COLO668 (cell line): ENCODE measurements at regions not wholly inside any gene's neighbourhood (a gene's known extent, or its start where the extent isn't known, plus 50 kb on each side); places are given as distances from the start of the nearest gene placed in this dataset.
"Not testable (repeated sequence)": the region's sequence is repeated elsewhere in the genome, so short reads cannot be mapped to it uniquely, and the experiment has no call there.

Experiments
- DNase-seq: peaks from one replicate; lab custom pipeline; 2025; ENCODE audit not compliant: unreplicated experiment; lab: John Stamatoyannopoulos, UW

DNA sequence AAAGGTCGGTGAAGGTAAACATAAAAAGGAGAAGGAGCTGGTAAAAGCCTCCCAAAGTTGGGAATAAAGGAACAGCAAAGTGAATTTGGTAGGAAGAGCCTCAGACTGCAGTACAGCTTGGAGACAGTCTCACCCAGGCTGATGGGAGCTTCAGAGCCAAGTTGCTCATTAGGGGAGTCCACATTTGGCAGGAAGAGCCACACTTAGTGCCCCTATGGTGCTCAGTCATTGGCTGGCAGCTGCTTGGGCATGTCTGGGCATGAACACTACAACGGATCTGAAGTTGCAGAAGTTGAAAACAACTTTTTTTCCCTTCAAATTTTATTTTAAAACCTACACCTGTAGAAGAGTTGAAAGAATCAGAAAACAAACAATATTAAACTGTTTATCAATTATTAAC lies 2497.3 kb downstream of the ARAP2 start:
- DNase-seq: no peak

DNA sequence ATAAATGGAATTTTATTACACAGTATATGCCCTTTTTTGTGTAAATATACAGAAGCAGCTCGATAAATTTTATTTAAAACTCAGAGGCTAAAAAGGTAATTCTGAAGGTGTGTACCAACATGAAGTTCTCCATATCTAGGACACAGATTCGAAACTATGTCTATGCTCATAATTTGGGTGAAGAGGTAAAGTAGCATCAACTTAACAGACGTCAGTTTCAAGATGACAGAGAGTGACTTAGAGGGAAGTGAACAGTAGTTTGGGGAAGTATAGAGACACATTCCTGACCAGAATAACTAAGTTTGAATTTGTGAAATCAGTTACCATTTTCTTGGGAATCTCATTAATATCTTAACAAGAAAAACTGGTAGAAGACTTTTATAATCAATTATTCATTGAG lies 2493.3 kb downstream of the ARAP2 start:
- no peak for DNase-seq

DNA sequence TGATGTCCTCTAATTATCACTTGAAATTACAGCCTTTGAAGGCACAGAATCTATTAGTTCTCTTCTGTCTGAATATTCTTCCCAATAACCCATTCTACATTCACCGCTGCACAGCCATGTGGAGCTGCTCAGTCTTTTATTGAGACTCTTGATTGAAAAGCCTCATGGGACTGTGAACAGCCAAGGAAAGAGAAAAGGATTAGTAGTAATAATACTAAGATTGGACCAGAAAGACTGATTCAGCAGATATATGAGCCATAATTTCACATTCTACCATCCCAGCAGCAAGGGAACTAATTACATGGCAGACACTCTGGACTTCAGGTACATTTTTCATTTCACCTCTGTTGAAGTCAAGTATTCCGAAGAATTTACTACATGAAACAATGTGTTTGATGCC lies 2471.7 kb downstream of the ARAP2 start:
- DNase-seq: no peak

DNA sequence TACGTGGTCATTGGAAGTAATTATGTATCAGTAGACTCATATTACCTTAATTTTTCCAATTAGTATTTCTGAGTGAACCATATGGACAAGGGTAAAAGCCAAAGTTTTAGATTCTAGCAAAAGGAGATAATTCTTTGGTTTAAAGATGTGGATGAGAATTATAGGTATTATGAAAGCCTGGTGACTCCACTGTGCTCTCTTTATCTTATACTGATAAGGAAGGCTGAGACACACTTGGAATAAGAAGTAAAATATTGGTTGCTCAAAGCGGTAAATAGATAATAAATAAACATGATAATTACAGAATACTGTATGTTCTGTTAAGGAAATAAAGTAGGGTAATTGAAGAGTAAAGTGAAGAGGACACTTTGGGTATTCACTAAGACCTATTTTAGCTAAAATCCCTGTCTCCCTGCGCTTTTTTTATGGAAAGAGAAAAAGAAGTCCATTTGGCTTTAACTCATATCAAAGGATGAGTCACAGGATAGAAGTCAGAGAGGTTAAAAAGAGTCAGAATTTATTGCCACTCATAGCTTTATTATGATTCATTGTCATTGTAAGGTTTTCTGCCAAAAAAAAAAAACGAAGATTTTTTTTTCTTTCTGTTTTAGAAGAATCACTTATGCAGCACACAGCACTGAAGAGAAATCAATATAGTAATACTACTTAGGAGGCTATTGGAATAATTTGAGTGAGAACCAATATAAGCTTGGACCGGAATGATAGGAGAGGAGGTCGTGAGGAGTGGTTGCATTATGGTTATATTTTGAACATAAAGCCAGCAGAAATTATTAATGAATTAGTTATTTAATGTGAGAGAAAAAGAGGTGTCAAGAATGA lies 2463.1 kb downstream of the ARAP2 start:
- DNase-seq: no peak

DNA sequence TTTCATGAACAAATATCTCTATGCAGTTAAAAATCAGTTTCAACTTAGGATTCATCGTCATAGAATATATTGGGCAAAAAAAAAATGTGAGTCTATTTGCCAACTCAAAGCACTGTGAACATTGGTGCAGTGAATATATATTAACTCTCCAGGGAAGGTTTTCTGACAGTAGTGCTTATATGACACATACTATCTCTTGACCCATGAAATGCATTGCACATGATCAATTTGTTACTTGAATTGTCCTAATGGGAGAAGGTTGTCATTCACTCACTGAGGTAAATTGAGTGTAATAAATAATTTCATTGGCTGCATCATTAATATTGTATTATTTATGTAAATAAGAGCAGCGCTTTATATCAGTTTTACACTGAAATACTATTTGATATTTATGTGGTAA lies 2458.5 kb downstream of the ARAP2 start:
- no peak for DNase-seq

DNA sequence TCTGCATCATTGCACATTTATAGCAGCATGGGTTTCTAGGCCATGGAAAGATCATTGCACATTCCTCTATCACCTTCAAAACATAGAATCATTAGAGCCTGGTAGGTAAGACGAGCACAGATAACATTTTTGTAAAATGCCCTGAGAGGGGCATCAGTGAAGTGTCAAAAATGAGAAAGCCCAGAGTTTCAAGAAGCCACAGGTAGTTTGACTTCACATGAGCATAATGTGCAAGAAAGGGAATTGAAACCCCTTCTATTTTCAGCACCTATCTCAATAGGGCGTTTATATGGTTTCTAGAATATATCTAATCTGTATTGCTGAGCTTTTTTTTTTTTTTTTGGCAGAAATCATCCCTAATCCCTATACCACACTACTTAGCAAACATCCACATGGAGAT lies 2441.7 kb downstream of the ARAP2 start:
- no peak for DNase-seq

DNA sequence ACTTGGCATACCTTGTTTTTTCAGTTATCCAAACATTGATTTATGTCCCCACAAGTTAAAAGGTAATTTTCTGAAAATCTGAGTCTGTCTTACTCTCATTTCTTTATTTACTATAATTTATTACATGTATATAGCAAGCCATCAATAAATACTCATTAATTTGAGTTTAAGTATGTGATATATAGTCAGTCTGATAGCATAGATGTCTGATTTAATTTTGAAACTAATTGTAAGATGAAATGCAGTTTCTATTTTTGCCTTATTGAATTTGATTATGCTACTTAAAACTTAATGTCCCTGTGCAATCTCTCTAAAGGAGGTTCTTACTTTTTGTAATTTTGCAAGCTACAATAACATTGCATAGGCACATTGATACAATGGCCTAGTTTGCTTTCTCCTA lies 2418.6 kb downstream of the ARAP2 start:
- no peak for DNase-seq

DNA sequence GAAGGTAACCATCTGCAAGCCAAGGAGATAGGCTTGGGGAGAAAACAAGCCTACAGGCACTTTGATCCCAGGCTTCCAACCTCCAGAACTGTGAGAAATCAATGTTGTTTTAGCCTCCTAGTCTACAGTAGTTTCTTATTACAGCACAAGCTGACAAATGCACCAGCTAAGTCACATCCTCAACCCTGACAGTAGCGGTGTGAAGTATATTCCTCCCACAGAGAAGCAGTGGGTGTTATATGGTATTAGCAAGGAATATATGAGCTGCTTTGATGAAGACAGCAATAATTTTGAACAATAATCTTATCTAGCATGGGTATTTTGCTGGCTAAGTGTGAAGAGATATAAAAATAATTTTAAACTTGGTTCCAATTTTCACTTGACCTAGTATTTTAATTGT lies 2415.0 kb downstream of the ARAP2 start:
- DNase-seq: not testable (repeated sequence)

DNA sequence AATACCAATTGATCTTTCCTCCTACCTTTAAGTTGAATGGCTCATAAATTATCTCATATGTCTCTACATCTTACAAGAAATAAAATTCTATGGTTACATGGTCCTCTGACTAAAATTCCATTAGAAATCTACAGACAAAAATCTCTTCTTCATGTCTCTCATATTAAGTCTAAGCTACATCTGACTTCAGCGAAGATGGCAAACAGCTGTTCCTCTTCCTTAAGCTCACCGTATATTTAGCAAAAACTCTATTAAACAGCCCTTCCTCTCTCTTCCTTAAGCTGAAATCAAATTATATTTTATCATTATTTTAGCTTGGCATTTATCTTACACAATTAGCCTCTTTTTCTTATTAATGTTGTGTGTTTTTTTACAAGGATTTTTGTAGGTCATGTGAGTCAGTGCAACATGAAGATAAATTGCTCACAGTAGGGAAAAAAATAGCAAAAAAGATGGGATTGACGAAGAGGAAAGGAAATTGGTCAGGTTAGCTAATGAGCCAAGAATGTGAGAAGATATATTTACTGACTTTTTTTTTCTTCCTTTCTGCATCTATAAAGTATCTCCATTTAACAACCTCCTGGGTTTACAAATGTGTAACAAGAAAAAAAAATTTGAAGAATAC lies 2412.8 kb downstream of the ARAP2 start:
- no peak for DNase-seq

DNA sequence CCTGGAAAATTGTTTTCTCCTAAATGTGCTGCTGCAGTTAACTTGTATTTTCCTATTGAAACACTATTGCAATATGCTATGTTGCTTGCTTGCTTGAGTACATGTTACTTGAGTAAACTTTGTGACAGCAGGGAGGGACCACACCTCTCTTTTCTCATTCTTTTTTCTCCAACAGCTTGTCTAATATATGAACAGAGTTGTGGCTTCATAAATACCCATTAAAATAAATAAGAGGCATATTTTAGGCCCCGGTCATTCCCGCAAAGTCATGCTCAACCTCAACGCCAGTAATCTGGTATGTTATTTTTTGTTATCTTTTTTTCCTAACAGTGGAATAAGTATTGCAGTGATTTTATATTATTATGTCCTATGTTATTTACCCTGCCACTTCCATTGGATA lies 2408.6 kb downstream of the ARAP2 start:
- not testable (repeated sequence) for DNase-seq

DNA sequence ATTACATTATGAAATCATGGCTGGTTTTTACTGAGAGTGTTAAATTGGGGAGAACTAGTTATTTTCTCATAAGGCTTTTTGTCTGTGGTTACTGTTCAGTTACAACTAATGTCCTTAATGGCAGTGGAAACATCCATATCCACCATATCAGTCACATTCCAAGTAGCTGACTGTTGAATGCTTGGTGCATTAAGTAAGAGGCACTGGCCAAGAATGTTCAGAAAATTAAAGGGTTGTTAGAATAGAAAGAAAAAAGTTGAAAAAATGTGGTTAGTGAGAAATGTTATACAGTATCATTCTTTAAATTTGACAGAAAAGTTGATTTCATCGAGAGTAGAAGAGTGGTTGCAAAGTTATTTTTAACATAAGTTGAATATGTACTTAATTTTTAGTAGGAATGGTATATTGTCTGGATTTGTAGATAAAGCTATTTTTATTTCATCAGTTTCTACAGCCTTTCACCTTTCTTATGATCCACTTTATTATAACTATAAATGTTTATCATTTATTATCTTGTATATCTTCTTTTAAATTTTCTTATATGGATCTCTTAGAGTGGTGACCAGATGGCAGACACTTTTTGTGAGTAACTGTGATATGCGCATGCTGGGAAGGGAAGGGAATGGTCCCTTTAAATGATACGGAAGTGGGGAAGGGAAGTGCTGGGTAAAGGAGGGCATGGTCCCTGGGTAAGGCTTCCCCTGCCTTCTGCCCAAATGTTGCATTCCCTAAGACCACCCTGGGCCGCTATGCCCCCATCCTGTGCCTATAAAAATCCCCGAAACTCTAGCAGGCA lies 2407.1 kb downstream of the ARAP2 start:
- DNase-seq: no peak

DNA sequence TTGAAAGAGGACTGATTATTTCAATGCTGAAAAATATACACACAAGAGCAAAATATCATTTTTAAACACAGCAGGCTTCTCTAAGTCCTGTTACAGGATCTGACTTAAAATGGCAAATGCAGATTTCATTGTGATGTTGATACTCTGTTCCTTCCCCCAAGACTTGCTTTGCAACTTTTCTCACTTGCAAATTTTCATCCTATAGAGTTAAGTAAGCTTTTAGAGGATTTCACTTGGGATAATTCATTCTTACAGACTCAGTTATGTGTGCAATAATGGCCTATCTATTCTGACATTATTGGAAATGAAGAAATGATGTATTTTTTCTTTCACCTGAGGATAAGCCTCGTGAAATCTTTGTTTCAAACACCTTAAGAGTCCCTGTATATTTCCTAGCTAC lies 2403.2 kb downstream of the ARAP2 start:
- no peak for DNase-seq

DNA sequence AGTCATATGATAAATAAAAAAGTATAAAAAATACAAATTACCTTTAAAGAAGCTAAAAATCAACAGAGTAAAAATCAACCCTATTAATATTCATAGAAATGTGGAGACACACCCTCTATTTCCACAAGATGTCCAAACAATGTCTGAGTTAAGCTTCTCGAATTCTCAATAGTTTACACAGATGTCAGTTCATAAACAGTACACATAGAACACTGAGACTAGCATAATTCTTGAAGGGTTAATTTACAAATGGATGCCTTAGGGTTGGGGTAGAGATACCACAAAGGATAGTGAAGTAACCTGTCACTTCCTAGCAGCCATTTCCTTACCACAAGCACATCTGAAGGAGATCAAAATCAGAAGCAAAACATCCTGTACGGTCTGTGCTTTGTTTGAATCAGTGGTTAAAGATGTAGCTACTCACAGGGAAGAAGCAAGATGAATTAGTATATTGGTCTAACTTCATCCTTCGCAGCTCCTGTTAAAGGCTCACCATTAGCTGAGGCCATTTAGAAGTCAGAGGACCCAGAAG lies 2393.9 kb downstream of the ARAP2 start:
- no peak for DNase-seq

DNA sequence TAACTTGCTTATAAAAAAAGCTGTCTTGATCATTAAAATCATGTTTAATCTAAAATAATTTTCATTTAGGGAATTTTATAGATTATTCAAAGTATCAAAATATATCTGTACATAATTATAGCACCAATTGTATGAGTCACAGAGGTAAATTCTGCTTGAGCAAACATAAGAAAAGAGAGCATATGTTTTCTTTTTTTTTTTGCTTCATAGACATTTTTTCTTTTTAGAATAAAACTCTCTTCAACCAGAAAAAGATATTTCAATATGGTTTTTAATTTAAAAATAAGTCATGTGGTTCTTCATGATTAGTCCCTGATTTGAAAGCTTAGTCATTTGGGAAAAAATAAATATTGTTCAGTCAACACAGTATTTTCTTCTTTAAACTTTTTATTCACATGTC lies 2390.6 kb downstream of the ARAP2 start:
- DNase-seq: not testable (repeated sequence)

DNA sequence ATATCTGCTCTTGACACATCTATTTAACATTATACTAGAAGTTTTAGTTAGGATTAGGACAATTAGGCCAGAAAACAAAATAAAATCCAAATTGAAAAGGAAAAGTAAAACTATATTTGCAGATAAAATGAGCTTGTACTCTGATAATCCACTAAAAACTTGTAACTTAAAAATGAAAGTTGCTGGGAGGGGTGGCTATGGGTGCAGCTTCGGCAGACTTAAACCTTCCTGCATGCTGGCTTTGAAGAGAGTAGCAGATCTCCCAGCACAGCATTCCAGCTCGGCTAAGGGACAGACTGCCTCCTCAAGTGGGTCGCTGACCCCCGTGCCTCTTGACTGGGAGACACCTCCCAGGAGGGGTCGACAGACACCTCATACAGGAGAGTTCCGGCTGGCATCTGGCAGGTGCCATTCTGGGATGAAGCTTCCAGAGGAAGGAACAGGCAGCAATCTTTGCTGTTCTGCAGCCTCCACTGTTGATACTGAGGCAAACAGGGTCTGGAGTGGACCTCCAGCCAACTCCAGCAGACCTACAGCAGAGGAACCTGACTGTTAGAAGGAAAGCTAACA lies 2379.9 kb downstream of the ARAP2 start:
- no peak for DNase-seq

DNA sequence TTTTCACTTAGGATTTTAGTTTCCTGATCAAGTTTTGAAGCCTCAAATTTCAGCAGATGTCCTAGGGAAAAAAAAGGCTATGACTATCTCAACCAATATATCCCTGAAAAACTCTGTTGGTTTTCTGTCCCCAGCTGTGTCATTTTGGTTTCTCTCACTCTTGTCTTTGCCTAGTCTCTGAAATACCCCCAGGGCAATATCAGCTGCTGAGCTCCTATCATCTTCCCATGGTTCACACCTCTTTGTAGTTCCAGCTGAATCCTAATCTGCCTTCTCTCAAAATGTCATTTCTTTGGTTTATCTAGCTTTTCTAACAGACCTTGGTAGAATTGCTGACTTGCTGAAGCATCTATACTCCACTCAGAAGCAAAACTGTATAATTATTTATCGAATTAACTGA lies 2370.5 kb downstream of the ARAP2 start:
- DNase-seq: no peak

DNA sequence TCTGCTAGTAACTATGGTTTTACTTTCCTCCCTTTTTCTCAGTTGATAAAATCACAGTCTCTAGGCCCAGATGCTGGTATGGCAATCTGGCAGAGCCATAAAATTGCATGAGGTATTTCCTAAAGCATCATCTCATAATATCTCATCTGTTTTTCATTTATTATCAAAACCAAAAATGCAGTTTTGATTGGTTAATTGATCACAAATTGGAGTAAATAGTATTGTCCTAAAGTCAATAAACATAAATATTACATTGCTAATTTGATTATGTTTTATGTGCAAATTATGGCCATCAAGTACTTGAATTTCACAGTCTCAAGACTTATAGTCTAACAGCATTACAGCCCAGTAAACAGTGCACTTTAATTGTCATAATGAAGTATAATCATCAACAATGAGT lies 2365.6 kb downstream of the ARAP2 start:
- no peak for DNase-seq

DNA sequence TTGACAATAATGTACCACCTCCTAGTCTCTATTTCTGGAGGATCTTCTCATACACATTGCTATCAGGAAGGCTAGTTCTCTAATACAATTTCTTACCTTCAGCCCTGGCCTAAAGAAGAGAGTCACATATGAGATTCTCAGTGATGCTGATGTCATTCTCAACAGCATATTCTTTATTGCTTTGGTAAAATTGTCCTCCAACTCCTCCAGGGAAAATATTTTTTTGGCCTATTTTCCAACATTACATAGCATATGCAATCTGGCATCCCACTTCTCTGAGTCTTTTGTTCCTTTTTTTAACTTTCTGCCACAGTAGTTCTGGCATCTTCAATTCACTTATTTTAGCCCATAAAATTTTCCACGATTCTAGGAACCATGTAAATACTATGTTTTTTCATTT lies 2363.1 kb downstream of the ARAP2 start:
- DNase-seq: no peak

DNA sequence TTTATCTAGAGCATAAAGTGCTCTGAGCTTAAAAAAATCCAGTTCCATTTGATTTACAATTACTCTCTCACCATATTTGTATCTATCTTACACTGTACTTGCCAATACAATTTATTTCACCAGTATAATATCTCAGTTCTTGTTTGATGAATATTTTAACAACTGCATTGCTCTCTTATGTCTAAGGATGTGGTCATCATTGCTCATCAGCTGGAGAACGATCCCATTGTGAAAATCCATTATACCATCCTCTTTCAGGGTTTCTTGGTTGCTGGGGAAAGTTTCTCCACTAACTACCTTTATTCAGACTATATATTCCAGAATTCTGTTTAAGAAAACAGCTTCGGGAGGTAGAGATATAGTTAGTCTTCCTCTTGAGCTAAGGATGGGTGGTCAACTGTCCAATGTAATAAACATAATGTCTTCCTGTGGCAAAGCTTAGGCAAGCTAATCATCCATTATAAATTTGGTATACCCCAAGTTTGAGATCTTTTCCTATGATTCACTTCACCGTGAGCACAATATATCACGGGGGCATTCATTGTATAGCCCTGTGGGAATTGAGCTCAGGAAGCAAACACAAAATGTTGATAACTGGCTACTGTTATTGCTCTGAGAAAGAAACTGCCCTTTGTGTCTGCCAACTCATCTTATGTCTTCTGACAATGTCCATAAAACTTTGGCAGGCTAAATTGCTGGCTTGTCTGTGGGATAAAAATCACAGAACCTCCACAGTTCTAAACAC lies 2361.9 kb downstream of the ARAP2 start:
- DNase-seq: no peak

DNA sequence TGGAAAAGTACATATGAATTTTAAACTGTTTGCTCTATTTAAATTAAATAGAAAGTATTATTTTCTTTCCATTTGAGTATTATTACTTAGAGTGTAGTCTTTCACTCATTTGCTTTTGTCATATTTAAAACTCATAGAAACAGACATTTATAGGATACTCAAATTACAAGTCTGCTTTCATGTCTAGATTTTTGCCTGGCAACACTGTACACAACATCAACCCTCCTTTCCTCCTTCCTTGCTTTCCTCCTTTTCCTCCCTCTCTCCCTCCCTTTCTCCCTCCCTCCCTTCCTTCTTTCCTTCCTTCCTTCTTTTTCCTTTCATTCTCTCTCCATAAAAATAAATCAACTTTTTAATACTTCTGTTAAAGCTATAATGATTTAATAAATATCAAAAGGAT lies 2361.2 kb downstream of the ARAP2 start:
- DNase-seq: no peak

DNA sequence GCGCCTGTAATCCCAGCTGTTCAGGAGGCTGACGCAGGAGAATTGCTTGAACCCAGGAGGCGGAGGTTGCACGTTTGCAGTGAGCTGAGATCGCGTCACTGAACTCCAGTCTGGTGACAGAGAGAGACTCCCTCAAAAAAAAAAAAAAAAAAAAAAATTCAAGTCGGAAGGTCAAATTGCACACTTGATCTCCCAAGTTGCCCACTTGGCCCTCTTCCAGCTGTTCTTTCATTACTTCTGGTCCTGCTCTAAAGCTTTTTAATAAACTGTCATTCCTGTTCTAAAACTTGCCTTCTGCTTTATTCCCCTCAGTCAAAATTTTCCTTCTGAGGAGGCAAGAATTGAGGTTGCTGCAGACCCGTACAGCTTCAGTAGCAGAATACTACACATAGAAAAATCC lies 2358.0 kb downstream of the ARAP2 start:
- DNase-seq: no peak
